Mesenchymal stem cell (in vitro differentiated cells and primary cell): ENCODE measurements at regions not wholly inside any gene's neighbourhood (a gene's known extent, or its start where the extent isn't known, plus 50 kb on each side); places are given as distances from the start of the nearest gene placed in this dataset.

ENCODE experiments used
- DNase-seq: peaks from one replicate; pipeline ENCODE4 v3.0.0-alpha.2; 2013
- H2AFZ ChIP-seq: one replicate; pipeline ENCODE4 v1.6.1; 2013; ENCODE audit warnings: low read depth, mild to moderate bottlenecking, control low read depth, inconsistent platforms, low read length, moderate library complexity
- H2AK5ac ChIP-seq: 2 replicates; pipeline ENCODE4 v1.6.1; 2013; ENCODE audit warnings: low read length, moderate library complexity, mild to moderate bottlenecking, inconsistent platforms; ENCODE audit not compliant: severe bottlenecking
- H2BK120ac ChIP-seq: one replicate; pipeline ENCODE4 v1.6.1; 2013; ENCODE audit warnings: low read depth, mild to moderate bottlenecking, inconsistent platforms, low read length, moderate library complexity
- H2BK12ac ChIP-seq, 2 experiments: one replicate each; pipeline ENCODE4 v1.6.1; 2013; ENCODE audit warnings: inconsistent platforms in 2 of 2, low read length in 2 of 2, mild to moderate bottlenecking in 2 of 2, moderate library complexity in 2 of 2, control low read depth in 1 of 2
- H2BK15ac ChIP-seq: one replicate; pipeline ENCODE4 v1.6.1; 2013; ENCODE audit warnings: mild to moderate bottlenecking, low read depth, inconsistent platforms; ENCODE audit not compliant: poor library complexity, severe bottlenecking
- H2BK5ac ChIP-seq: 2 replicates; pipeline ENCODE4 v1.6.1; 2013; ENCODE audit warnings: low read depth, mild to moderate bottlenecking, low read length, control low read depth, inconsistent platforms; ENCODE audit not compliant: poor library complexity, severe bottlenecking
- H3K14ac ChIP-seq, 2 experiments: one replicate each; pipeline ENCODE4 v1.6.1; 2013; ENCODE audit warnings: inconsistent platforms in 2 of 2, low read length in 2 of 2, control low read depth in 1 of 2, mild to moderate bottlenecking in 1 of 2, moderate library complexity in 1 of 2
- H3K18ac ChIP-seq, 2 experiments: one replicate each; pipeline ENCODE4 v1.6.1; 2013; ENCODE audit warnings: inconsistent platforms in 2 of 2, low read length in 2 of 2, control low read depth in 1 of 2, low read depth in 1 of 2, mild to moderate bottlenecking in 1 of 2
- H3K23ac ChIP-seq, 2 experiments: one replicate each; pipeline ENCODE4 v1.6.1; 2013; ENCODE audit warnings: inconsistent platforms in 2 of 2, low read length in 2 of 2, mild to moderate bottlenecking in 2 of 2, moderate library complexity in 2 of 2, control low read depth in 1 of 2
- H3K27ac ChIP-seq: 2 replicates; pipeline ENCODE4 v1.5.1; 2013; ENCODE audit warnings: mild to moderate bottlenecking, moderate library complexity, low read length, control low read depth, inconsistent platforms; ENCODE audit not compliant: poor library complexity, severe bottlenecking
- H3K27me3 ChIP-seq, 2 experiments: 2 replicates each; pipeline versions ENCODE4 v1.6.1 to v1.7.0; 2013; ENCODE audit warnings: low read length in 2 of 2, mild to moderate bottlenecking in 2 of 2, moderate library complexity in 2 of 2, control low read depth in 1 of 2, inconsistent platforms in 1 of 2; ENCODE audit not compliant: control insufficient read depth in 1 of 2, insufficient read depth in 1 of 2
- H3K36me3 ChIP-seq, 2 experiments: 2 replicates each; pipeline versions ENCODE4 v1.6.1 to v1.7.0; 2013; ENCODE audit warnings: low read length in 2 of 2, control low read depth in 1 of 2, inconsistent platforms in 1 of 2, low read depth in 1 of 2, mild to moderate bottlenecking in 1 of 2; ENCODE audit not compliant: insufficient read depth in 2 of 2, control insufficient read depth in 1 of 2
- H3K4ac ChIP-seq, 2 experiments: one replicate each; pipeline ENCODE4 v1.6.1; 2013; ENCODE audit warnings: inconsistent platforms in 2 of 2, low read length in 2 of 2, mild to moderate bottlenecking in 2 of 2, moderate library complexity in 2 of 2, control low read depth in 1 of 2, low read depth in 1 of 2
- H3K4me1 ChIP-seq: 2 replicates; pipeline ENCODE4 v1.6.1; 2013; ENCODE audit warnings: low read depth, low read length, control low read depth; ENCODE audit not compliant: control insufficient read depth, insufficient read depth
- H3K4me2 ChIP-seq: 2 replicates; pipeline ENCODE4 v1.6.1; 2013; ENCODE audit warnings: low read length, mild to moderate bottlenecking, inconsistent platforms; ENCODE audit not compliant: poor library complexity, severe bottlenecking
- H3K4me3 ChIP-seq, 2 experiments: 2 replicates each; pipeline versions ENCODE4 v1.5.1 to v1.7.0; 2013; ENCODE audit warnings: low read length in 2 of 2, mild to moderate bottlenecking in 2 of 2, control low read depth in 1 of 2, low read depth in 1 of 2; ENCODE audit not compliant: insufficient read depth in 1 of 2
- H3K79me1 ChIP-seq: replicated peaks from 2 replicates; pipeline ENCODE4 v1.6.1; 2013; ENCODE audit warnings: mild to moderate bottlenecking, control low read depth, low read length, inconsistent platforms; ENCODE audit not compliant: poor library complexity, severe bottlenecking
- H3K9ac ChIP-seq: 2 replicates; pipeline ENCODE4 v1.7.0; 2013; ENCODE audit warnings: mild to moderate bottlenecking, low read length, moderate library complexity
- H3K9me3 ChIP-seq: 2 replicates; pipeline ENCODE4 v1.7.0; 2013; ENCODE audit warnings: mild to moderate bottlenecking, low read length; ENCODE audit not compliant: control insufficient read depth
- H4K8ac ChIP-seq: one replicate; pipeline ENCODE4 v1.6.1; 2013; ENCODE audit warnings: inconsistent platforms, mild to moderate bottlenecking, low read length, moderate library complexity
- H4K91ac ChIP-seq: one replicate; pipeline ENCODE4 v1.6.1; 2013; ENCODE audit warnings: mild to moderate bottlenecking, low read length, inconsistent platforms
- WGBS: methylation state at CpG from one replicate; pipeline ENCODE4 v1.1.7; 2013; ENCODE audit warnings: mixed read lengths; 5-methylcytosine and 5-hydroxymethylcytosine counted together

DNA sequence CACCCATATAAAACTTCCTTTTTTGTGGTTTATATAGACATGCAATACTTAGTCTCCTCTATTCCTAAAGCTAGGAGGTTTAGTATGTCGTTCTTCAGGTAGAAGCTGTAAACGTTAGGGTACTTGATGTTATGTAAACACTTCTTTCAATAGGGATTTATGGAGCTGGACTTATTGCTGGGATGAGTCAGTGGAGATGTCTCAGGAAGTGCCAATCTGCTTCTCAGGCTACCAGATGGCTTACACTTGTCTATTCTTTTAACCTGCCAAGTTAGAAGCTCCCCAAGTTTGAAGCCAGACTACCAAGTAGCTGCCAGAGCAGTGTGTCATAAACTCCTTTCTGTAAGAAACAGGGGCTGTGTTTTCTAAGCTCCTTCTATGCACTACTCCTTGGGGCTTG, 756.5 kb upstream of the LRRTM1 start:
- Histone ChIP-seq H3K4me1 (no peaks in the 10 kb centered on the region), H3K36me3 (no peaks in the 10 kb centered on the region), H3K9me3 (peaks cover 19% of the 10 kb centered on the region), H4K91ac (no peak overlapping the region), H3K4me3 (no peak overlapping the region), H2BK12ac (no peak overlapping the region), H2BK5ac (no peak overlapping the region), H3K14ac (no peak overlapping the region), H3K18ac (no peak overlapping the region), H3K4me2 (no peak overlapping the region), H3K27ac (no peak overlapping the region), H3K27me3 (no peaks in the 10 kb centered on the region), H2BK120ac (no peak overlapping the region), H2BK15ac (no peak overlapping the region), H2AK5ac (no peak overlapping the region), H3K23ac (no peak overlapping the region), H4K8ac (no peak overlapping the region), H2AFZ (no peak overlapping the region), H3K9ac (no peak overlapping the region), H3K4ac (no peak overlapping the region), H3K79me1 (no peaks in the 10 kb centered on the region)
- WGBS: 0% methylated on average over 2 of the region's 2 CpGs
- DNase-seq: peak; percentile 24

DNA sequence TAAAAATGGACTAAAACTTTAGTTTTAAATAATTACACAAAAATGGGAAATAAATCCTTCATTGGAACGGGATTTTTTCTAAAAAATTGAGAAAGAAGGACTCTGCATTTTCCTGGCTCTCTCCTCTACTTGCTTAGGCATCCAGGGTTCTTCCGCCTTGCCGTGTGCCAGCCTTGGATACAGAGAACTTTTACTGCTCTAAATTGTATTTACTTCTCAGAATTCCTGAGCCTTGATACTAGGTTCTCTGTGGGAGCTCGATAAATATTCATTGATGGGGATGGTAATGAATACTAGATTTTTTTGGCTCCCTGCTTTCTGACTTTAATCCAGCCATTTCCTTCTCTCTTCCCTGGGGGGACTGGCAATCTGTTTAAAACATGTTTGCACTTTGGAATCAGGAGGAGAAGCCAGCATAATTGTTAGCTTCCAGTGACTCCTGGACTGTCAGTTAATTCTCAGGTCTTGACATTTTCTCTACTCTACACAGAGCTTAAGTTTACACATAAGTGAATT, 746.1 kb upstream of the LRRTM1 start:
- H3K27ac ChIP-seq: no peak overlapping the region

DNA sequence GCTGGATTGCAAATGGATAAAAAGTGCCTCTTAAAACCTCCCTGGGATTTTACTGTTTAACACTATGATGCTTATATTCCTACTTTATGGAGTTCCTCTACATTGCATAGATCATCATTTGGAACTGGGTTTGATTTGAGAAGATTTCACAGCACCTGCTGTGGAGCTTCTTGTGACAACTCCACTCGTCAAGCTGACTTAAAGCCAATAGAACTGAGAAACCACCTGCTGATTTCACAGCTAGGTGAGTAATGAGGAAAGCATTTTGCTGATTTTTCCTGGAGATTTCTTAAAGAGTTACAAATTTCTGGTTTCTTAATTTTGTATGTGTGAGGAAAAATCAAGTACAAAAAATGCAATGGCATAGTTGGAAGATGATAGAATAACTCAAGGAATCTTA, 739.1 kb upstream of the LRRTM1 start:
- H2BK12ac ChIP-seq: no peak overlapping the region
- H2AK5ac ChIP-seq: no peak overlapping the region
- H3K79me1 ChIP-seq: no peaks in the 10 kb centered on the region
- H4K8ac ChIP-seq: no peak overlapping the region
- H3K27me3 ChIP-seq: no peaks in the 10 kb centered on the region
- H3K9me3 ChIP-seq: peaks cover 10% of the 10 kb centered on the region
- no peak overlapping the region for H3K23ac ChIP-seq
- no peaks in the 10 kb centered on the region for H3K36me3 ChIP-seq
- no peak overlapping the region for H3K14ac ChIP-seq
- no peak overlapping the region for H3K4me2 ChIP-seq
- no peak overlapping the region for H3K4ac ChIP-seq
- no peak overlapping the region for H3K27ac ChIP-seq
- no peak overlapping the region for H2BK120ac ChIP-seq
- no peak overlapping the region for H3K4me3 ChIP-seq
- DNase-seq: no peak
- no peak overlapping the region for H2BK15ac ChIP-seq
- no peaks in the 10 kb centered on the region for H3K4me1 ChIP-seq
- H3K9ac ChIP-seq: no peak overlapping the region
- no peak overlapping the region for H2BK5ac ChIP-seq
- no peak overlapping the region for H4K91ac ChIP-seq
- no peak overlapping the region for H3K18ac ChIP-seq
- H2AFZ ChIP-seq: no peak overlapping the region
- 45% methylated on average over 1 of the region's 1 CpG for WGBS

More for the DNA sequence above, 746.1 kb upstream of the LRRTM1 start:
- Histone ChIP-seq H3K18ac (no peak overlapping the region), H2BK120ac (no peak overlapping the region), H3K4ac (no peak overlapping the region), H2BK12ac (no peak overlapping the region), H2AK5ac (no peak overlapping the region), H3K14ac (no peak overlapping the region), H4K91ac (no peak overlapping the region), H3K36me3 (no peaks in the 10 kb centered on the region), H3K9me3 (peaks cover 5% of the 10 kb centered on the region), H3K4me2 (no peak overlapping the region), H2BK15ac (no peak overlapping the region), H3K9ac (no peak overlapping the region), H2AFZ (no peak overlapping the region), H2BK5ac (no peak overlapping the region), H3K4me1 (no peaks in the 10 kb centered on the region), H3K79me1 (no peaks in the 10 kb centered on the region), H3K27me3 (no peaks in the 10 kb centered on the region), H3K4me3 (no peak overlapping the region), H3K23ac (no peak overlapping the region), H4K8ac (no peak overlapping the region)
- no peak for DNase-seq
- WGBS: 82% methylated on average over 3 of the region's 4 CpGs

DNA sequence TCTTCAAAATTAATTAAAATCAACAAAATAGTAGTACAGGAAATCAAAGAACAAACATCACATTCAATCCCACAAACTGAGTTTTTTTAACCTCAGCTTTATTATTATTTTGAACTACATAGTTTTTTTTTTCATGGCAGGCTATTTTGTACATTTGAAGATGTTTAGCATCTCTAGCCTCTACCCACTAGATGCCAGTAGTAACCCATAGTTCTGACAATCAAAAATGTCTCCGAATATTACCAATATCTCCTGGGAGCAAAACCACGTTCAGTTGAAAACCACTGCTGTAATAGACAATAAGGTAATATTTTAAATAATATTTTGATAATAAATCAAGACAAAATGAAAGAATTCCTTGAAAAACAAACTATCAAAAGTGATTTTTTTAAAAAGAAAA, 702.6 kb upstream of the LRRTM1 start:
- H3K4me1 ChIP-seq: no peaks in the 10 kb centered on the region
- no peaks in the 10 kb centered on the region for H3K27me3 ChIP-seq
- H3K23ac ChIP-seq: no peak overlapping the region
- no peak overlapping the region for H2BK120ac ChIP-seq
- no peak overlapping the region for H3K14ac ChIP-seq
- no peak overlapping the region for H2AFZ ChIP-seq
- no peak overlapping the region for H3K4me3 ChIP-seq
- H2BK5ac ChIP-seq: no peak overlapping the region
- no peak overlapping the region for H2BK12ac ChIP-seq
- H4K91ac ChIP-seq: no peak overlapping the region
- H3K9ac ChIP-seq: no peak overlapping the region
- no peak for DNase-seq
- H3K27ac ChIP-seq: no peak overlapping the region
- no peak overlapping the region for H2BK15ac ChIP-seq
- WGBS: 50% methylated on average over 2 of the region's 2 CpGs
- H2AK5ac ChIP-seq: no peak overlapping the region
- no peak overlapping the region for H3K4ac ChIP-seq
- no peak overlapping the region for H4K8ac ChIP-seq
- no peaks in the 10 kb centered on the region for H3K36me3 ChIP-seq
- no peak overlapping the region for H3K18ac ChIP-seq
- H3K4me2 ChIP-seq: no peak overlapping the region
- H3K9me3 ChIP-seq: peaks cover 35% of the 10 kb centered on the region
- no peaks in the 10 kb centered on the region for H3K79me1 ChIP-seq
